GM21786 (cell line): ENCODE measurements at regions not wholly inside any gene's neighbourhood (a gene's known extent, or its start where the extent isn't known, plus 50 kb on each side); places are given as distances from the start of the nearest gene placed in this dataset.
"Not testable (repeated sequence)": the region's sequence is repeated elsewhere in the genome, so short reads cannot be mapped to it uniquely, and the experiment has no call there.

ENCODE experiments used
- ATAC-seq: cut with Tn5 transposase; IDR thresholded peaks from one replicate; pipeline ENCODE4 v1.9.1; 2021; ENCODE audit not compliant: unreplicated experiment

DNA sequence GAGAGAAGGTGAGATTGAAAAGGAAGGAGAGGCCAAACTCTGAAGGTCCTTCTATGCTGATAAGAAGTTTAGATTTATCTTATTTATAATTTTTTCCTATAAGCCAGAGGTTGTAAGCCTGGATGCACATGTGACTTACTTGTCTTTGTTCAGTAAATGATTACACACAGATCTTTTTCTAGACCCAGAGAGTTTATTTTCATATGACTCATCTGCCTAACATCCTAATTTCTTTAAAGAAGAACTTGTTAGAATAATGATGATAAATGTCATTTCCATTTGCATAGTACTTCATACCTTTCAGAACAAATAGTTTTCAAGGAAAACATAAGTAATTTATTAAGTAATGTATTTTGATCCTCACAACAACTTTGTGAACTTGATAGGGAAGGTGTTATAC is 434.8 kb upstream of the DPH6 start:
- ATAC-seq = no peak

DNA sequence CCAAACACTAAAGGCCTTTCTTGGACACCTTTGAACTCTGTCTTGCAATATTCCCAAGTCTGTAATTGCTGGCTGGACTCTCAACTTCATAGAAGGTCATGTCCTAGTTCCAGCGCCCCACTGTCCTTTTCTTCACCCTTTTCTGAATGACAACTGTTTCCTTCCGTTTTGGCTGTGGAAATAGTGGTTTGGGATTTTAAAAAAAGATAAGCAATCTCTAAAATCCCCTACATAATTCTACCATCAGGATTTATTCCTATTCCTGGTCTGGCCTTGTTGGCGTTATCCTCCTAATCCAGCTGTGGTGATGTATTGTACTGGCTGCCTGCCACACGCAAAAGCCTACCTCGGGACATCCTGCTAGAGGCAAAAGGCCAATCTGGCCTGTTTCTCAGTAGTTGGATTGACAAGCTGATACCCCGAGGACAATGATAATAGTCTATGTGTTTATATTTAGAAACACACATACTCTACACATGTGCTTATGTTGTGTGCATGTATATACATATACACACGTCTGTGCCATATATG is 440.3 kb upstream of the DPH6 start:
- ATAC-seq = no peak

DNA sequence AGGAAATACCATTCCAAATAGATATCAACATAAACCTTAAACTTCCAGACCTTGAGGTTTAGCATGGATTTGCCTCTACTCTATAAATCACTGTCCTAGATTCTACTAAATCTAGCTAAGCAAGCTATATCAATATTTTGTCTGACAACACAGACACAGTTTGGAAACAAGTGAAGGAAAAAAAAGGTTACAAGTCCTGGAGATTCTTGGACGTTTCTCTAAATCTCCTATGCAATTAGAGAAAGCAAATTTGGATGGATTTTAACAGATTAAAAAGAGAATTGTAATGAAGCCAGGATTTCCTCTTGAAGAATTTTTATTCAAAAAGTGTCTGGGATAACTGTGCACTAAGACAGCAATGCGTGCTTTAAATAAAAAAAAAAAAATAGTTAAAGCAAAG is 441.1 kb upstream of the DPH6 start:
- no peak for ATAC-seq

DNA sequence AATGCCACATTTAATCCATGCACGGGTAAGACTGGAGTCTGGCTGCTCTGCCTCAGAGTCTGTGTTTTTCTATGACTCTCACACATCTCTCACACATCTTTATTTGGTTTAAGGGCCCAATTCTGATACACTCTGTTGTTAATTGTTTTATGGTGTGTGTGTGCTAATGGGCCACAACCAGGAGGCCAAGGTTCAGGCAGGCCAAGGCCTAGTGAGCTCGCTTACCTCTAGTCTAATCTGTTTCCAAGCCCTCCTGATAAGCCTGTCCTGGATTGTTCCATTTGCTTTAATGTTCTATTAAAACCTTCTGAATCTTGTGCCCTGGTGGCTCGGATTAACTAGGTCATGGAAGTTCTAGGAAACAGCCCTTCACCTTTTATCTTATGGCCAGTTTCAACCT is 445.4 kb upstream of the DPH6 start:
- ATAC-seq = no peak

DNA sequence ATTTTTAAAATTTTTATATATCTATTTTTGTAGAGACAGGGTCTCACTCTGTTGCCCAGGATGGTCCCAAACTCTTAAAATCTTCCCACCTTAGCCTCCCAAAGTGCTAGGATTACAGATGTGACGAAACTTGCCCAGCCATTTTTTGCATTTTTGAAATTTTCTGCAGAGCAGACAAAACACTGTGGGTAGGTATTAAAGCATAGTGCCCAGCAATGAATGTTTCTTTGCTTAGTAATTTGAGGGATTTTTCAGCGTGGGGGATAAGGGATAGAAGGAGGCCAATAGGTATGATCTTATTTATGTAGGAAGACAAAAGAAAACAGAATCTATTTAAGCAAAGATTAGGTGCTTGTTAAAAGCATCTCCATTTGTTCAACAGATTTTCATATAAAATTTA is 446.8 kb upstream of the DPH6 start:
- no peak for ATAC-seq

DNA sequence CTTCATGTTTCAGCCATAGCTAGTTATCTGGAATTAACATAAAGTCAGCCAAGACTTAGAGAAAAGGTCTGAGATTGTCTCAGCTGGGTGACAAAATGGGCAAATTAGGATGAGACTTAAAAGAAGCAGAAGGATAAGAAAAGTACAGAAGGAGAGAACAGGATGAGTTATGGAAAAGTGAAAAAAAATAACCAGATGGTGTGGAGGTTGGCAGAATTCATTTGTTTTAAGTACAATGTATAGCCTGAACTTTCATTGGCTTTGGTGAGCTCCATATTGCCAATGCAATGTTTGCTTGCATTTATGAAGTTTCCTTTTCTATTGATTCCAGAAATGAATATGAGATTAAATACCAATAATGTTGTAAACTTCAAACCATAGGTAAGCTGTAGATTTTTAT is 447.2 kb upstream of the DPH6 start:
- no peak for ATAC-seq

DNA sequence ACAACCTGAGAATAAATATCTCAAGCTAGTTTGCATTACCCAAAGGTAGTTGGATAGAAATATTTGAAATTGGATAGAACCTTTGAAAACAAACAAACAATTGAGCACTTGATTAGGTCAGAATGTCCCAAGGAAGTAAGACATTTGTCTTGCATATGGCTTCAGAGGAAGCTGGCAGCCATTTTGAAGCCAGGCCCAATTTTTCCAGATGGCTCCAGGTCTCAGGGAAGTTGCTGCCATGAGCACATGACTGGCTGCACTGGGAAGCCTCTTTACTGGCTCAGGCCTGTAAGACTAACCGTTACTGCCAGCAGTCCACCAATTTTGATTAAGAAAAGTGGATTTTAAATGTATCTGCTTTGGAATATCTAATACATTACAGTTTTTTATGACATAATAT is 448.9 kb upstream of the DPH6 start:
- ATAC-seq = no peak

DNA sequence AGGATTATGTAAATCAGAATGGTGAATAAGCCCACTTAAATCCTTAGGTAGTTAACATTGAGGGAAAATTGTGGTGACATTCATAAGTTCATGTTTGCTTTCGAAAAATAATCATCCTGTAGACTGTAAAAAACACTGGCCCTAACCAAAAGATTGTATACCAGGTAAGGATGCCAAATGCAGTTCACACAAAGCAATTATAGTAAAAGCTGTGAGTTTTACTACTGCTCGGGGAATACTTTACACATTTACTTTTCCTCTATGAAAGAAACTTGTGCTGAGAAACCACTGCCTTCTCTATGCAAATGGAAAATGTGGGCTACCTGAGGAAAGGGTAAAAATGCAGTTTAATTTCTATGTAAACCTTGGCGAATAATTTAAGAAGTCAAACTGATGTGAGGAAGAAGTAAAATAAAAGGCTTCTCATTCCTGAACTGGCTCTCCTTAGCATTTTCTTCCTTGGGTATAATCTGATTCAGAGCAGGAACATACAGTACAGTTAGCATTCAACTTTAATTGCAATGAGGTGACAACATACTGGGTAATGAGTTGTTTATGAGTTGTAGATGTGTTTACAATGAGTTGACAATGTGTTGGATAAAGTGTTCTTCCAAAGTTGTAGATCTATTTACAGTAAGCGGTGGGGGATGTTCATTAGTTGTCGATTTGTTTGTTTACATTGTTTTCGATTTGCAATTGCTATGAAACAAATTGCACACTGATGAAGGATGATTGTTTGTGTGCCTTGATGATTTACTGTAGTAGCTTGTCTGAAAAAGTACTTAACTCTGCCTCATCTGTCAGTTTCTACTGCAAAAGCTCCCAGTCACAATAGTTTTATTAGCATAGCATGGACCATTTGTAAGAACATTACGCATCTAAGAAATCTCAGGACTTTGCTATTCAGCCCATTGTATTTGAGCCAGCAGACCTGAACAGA is 453.0 kb upstream of the DPH6 start:
- no peak for ATAC-seq

DNA sequence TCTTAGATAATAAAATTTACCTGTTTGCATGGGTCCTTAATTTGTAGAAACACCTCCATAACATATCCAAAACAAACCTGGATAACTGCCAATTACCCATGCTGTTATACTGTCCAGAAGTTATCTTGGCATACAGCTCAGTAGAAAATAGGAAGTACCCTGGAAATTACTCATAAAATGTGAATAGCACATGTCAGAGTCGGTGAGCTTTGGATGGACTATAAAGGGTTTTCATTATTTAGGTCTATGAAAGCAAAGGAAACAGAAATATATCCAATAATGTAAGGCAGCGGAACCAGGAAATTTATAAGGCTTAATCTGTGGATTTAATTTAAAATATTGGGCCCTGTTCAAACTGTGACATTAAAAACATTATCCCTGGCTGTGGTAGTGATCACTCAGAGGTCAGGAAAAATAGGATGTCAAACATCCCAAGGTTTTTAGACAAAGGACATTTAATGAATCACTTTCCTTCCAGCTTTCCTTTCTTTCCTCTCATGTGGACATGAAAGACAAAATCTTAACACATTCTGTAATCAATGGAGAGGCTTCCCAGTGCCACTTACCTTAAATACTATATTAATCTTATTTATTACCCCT is 459.0 kb upstream of the DPH6 start:
- no peak for ATAC-seq

DNA sequence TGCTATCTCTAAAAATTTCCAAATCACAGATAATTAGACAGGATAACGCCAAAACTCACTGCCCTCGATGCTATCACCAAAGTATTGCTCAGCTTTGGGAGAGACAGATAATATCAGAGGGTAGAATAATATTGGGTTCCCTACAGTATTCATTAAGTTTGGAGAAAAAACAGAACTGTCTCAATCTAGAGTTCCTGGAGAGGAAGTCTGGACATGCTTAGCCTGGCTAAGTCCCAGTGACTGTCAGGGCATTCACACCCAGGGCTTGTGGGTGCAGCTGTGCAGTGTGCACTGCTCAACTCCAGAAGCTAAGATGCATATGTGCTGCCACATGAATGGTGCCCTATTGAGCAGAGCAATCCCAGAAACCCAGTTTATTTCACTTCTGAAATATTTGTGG is 459.6 kb upstream of the DPH6 start:
- ATAC-seq = no peak

DNA sequence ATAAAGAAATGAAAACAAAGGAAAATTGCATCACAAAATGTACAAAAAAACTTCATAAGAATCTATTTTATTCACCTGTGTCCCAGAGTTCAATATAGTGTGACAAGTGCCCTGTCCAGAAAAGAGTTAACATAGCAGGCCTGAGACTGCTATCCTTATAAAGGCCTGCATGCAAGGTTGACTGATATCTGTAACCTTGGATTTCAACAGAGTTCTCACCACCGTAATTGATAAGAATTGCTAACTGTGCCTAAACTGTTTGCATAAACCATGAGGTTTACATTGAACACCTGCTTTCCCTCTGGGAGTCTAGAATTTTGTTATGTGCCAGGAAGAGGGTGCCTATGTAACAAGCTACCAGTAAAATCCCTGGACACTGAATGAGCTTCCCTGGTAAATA is 461.7 kb upstream of the DPH6 start:
- ATAC-seq = no peak

DNA sequence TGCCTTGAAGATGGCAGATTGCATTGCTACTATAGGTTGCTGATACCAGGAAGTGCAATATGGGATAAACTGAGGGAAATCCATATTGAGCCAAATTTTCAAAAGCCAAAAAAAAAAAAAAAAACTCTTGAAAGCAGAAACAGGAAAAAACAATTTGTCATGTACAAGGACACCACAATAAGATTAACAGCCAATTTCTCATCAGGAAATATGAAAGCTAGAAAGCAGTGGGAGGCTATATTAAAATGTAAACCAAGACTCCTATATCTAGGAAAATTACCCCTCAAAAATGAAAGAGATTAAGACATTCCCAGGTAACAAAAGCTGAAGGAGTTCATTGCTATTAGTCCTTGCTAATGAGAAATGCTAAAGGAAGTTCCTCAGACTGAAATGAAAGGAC is 462.8 kb upstream of the DPH6 start:
- no peak for ATAC-seq

DNA sequence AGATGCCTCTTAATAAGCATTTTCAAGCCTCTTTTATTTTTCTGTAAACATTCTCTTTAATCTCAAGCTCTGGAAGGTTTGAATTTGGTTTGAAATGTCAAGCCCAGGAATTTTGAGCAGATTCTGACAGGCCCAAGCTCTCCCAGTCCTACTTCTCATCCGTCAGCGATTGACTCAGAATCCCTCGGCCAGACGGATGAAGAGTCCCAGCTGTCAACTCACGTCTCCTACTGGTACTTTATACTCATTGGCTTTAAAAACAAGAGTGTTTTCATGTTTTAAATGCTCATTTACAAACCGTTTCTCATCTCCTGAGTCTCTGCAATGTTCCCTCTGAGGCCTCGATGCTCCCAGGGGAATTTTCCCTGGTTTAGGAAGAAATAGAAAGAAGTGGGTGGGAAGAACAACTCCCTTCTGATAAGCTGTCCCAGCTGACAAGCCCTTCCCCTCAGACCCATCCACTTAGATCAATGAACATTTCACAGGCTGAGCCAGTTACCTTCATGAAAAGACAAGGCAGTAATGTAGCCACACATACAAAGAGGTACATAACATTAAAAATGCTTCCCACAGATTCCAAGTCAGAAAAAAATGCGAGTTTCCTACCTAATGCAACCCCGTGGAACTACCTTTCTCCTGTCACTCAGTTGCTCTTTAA is 478.2 kb upstream of the DPH6 start:
- ATAC-seq = no peak

DNA sequence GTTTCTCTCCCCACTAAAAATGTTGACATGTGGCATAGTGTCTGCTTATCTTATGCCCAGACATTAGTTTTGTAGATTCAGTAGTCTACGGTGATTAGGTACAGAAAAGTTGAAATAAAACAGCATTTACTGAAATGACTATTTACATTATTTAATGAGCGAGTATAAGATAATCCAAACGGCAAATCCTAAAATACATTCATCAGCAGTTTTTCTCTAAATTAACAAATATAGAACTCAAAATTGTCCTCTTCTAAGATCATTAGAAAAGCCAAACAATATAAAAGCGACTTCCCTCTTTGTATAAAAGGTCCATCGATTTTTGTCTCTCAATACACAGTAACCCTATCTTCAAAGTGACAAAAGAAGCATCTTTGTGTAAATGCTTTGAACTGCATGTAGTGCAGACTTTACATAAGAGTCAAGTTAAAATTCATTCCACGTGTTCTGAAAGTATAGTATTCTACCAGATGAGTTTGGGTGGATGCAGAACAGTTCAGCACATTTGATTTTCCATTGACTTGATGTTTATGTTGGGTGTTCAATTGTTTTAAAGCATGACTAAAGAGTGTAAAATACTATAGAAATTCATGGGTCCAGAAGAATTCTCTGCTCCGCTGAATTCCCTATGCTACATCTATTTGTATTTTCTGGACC is 480.8 kb upstream of the DPH6 start:
- ATAC-seq = no peak

DNA sequence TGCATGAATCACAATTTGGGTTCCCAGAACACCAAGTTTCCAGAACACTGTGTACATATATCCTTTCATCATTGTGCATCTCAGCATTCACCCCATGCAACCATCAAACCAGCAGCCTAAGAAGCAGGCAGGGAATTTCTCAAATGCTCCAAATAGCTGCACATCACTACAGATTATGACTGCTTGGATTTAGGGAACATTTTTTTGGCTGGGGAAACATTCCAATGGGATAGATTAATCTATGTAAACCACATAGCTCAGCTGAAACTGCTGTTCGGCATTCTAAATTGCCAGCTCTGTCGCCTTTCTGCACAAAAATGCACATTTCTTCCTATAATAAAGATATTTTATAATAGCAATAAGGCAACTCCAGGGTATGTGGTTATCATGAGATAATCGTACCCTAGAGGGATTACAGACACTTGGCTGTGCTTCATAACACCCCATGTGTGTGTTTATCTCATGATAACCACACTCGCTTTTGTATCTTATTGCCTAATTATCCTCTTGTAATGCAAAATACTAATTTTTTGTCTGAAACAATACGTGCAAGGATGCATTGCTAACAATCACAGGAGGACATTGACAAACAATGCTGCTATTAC is 483.7 kb upstream of the DPH6 start:
- ATAC-seq = no peak

DNA sequence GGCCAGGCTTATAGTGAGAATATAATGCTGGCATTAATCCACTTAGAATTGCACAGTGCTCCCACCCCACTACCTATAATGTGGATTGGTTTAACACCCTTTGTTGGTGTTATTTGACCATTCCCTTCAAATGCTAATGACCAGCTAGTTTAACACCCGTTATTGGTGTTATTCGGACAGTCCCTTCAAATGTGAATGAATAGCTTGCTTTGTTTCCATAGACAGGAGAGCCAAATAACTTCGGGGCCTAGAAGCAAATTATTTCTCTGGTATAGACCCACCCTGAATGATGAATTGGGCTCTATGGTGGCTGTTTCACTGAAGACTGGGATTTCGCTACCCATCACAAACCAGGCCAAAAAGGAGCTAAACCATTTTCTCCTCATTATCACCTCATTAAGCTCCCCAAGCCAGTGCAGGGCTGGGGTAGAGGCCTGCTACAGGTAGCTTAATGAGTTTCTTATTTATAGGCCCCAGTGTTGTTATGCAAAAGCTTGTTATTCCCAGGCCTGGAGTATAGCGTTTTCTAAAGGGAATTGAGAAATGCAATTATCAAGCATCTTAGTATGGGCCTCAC is 494.1 kb upstream of the DPH6 start:
- no peak for ATAC-seq

DNA sequence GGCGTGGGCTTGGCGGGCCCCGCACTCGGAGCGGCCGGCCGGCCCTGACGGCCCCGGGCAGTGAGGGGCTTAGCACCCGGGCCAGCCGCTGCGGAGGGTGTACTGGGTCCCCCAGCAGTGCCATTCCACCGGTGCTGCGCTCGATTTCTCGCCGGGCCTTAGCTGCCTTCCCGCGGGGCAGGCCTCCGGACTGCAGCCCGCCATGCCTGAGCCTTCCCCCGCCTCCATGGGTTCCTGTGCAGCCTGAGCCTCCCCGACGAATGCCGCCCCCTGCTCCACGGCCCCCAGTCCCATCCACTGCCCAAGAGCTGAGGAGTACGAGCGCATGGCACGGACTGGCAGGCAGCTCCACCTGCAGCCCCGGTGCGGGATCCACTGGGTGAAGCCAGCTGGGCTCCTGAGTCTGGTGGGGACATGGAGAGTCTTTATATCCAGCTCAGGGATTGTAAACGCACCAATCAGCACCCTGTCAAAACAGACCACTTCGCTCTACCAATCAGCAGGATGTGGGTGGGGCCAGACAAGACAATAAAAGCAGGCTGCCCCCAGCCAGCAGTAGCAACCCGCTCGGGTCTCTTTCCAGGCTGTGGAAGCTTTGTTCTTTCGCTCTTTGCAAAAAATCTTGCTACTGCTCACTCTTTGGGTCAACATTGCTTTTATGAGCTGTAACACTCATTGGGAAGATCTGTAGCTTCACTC is 501.2 kb upstream of the DPH6 start:
- ATAC-seq = not testable (repeated sequence)

DNA sequence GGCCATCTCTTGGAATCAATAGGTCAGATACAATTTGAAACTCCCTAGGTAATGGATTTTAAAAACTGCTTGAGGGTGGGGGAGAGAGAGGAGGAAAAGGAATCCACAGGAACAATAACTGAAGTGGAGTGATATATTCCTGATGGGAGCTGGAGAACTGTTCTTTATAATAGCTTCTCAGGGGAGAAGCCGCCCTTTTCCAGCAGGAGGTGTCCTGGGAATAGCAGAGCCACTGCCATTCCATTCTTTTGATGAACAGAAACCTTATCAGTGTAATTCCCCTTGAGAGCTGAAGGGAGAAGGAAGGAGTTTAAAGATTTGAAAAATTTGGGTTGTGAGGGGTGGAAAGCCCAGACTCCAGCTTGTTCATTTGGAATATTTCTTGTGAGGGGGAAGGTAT is 504.9 kb upstream of the DPH6 start:
- ATAC-seq = no peak

DNA sequence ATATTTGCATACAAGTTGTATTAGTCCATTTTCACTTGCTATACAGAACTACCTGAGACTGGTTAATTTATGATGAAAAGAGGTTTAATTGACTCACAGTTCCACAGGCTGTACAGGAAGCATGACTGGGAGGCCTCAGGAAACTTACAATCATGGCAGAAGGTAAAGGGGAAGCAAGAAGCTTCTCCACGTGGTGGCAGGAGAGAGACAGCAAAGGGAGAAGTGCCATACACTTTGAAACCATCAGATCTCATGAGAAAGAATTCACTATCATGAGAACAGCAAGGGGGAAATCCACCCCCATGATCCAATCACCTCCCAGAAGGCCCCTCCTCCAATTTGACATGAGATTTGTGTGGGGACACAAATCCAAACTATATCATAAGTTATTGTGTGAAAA is 506.7 kb upstream of the DPH6 start:
- not testable (repeated sequence) for ATAC-seq

DNA sequence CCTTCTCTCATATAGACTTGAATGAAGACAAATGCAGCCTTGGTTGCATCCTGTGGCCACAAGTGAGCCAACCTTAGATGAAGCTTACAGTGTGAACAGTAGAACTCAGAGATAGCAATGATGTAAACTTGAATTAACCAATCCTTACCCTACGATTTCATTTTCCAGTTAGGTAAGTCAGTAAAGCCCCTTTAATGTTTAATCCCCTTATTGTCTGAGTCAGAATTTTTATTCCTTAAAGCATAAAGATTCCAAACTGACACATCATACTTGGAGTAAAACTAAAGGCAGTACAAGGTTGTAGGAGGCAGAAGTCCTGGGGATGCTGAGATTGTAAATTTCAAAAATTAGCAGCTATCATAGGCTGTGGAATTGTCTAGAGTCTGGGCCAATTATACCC is 507.8 kb upstream of the DPH6 start:
- ATAC-seq = no peak
